GM12892 (cell line): ENCODE measurements at regions not wholly inside any gene's neighbourhood (a gene's known extent, or its start where the extent isn't known, plus 50 kb on each side); places are given as distances from the start of the nearest gene placed in this dataset.
"Not testable (repeated sequence)": the region's sequence is repeated elsewhere in the genome, so short reads cannot be mapped to it uniquely, and the experiment has no call there.

Experiments
- DNase-seq: peaks from one replicate; pipeline ENCODE4 v3.0.0; 2011; ENCODE audit not compliant: insufficient read length
- FAIRE-seq: peaks from 2 replicates; lab custom pipeline; 2011; peaks lifted over from hg19 to GRCh38; lab: Jason Lieb, UNC
- POLR2A ChIP-seq: IDR thresholded peaks from 2 replicates; pipeline ENCODE4 v1.6.1; 2011; ENCODE audit warnings: low read depth, low read length, control low read depth
- POLR2AphosphoS5 ChIP-seq: IDR thresholded peaks from 2 replicates; pipeline ENCODE4 v1.6.1; 2011; ENCODE audit warnings: low read depth, low read length, control low read depth
- TAF1 ChIP-seq: IDR thresholded peaks from 2 replicates; pipeline ENCODE4 v1.6.1; 2011; ENCODE audit warnings: low read depth, mild to moderate bottlenecking, control low read depth, low read length, borderline replicate concordance

- FAIRE-seq (no peak), DNase-seq (no peak)
- TF ChIP-seq TAF1, result no peak
- TF ChIP-seq POLR2AphosphoS5, result no peak
- no peak for TF ChIP-seq POLR2A
Observed at GRCh38 chr3:164360078-164360578, 718.2 kb downstream of the SI start.

DNA sequence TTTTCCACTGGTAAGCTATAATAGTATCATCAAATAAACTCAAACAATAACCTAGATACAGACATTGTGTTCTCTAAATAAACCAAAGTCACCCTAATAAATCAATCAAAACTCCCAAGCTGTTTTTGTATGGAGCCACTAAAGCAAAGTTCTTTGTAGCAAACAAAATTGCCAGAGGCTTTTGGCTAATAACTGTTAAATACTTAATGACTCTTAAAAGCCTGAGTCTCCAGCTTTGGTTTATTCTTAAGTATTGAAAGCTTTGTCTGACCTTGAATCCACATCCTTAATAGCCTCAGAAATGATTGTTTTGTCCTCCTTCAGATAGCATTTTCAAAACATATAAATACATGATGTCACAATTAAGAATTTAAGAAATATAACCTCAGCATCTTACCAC is 725.3 kb downstream of the SI start:
- DNase-seq, result no peak
- TF ChIP-seq POLR2AphosphoS5 (no peak), POLR2A (no peak), TAF1 (no peak)
- no peak for FAIRE-seq

DNA sequence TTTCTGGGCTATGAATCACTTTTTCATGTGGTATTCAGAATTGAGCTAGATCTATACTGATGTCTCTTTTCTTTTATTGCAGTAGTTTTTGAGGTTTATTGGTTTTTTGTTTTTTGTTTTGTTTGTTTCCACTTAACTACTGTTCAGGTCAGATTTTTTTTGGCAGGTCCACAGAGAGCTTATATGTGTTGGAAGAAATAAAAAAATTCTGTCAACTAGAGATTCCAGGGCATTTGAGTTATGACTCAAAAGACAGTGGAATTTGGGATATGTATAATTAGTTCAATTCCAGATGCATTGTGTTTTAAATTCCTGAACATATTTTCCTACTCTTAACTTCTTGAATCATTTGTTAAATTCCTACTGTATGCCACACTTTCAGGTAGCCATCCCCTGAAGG is 727.2 kb downstream of the SI start:
- FAIRE-seq, result no peak
- DNase-seq, result no peak

GRCh38 chr3:164342206-164342605 is 736.1 kb downstream of the SI start:
- FAIRE-seq, result not testable (repeated sequence)

More for the DNA sequence above, 727.2 kb downstream of the SI start:
- no peak for TF ChIP-seq POLR2AphosphoS5
- no peak for TF ChIP-seq POLR2A
- TF ChIP-seq TAF1, result no peak

GRCh38 chr3:164341086-164341485 is 737.2 kb downstream of the SI start:
- FAIRE-seq (no peak), DNase-seq (no peak)
- TF ChIP-seq POLR2AphosphoS5 (no peak), POLR2A (no peak), TAF1 (no peak)

More at GRCh38 chr3:164342206-164342605, 736.1 kb downstream of the SI start:
- not testable (repeated sequence) for DNase-seq

GRCh38 chr3:164340273-164340672 is 738.0 kb downstream of the SI start:
- FAIRE-seq (no peak), DNase-seq (no peak)
- TF ChIP-seq TAF1, result no peak
- no peak for TF ChIP-seq POLR2A
- no peak for TF ChIP-seq POLR2AphosphoS5

DNA sequence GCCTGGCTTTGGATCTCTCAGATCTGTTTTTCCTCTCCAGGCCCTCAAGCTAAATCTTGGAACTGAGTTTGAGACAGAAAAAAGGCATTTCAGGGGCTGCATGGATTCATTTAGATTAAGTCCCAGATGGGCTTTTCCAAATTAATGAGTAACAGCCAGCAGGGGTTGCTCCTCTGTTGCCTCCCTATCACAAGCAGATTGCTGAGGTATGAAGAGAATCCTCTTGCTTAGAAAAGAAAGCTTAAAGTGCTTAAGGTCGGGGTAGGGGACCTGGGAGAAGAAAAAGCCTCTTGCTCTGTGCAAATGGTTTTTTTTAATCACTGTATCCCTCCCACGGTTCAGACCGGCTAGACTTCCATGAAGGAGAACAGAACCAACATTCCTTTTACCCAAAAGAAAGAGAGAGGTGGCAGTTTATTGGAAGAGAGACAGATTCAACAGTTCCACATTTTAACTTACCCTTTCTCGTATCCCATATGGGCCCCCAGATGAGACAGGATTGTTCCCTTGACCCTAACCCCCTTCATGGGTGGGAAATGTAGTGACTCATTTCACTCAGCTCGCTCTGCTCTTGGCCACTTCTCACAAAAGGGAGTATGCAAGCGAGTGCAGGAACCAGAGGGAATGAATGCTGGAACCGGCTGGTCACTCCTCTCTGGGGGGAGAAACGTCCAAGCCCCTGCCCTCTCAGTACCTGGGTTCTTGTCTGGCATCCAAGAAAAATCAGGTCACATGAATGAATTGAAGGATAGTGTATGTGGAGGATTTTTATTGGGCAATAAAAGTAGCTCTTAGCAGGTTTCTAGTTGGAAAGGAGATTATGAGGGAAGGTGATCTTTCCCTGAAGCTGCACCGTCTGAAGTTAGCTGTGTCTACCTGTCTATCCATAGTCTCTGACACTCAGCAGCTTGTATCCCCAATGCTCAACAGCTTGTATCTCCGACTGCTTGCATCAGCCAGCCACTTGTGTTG is 745.2 kb downstream of the SI start:
- no peak for DNase-seq
- TF ChIP-seq POLR2AphosphoS5, result no peak
- TF ChIP-seq TAF1, result no peak
- no peak for TF ChIP-seq POLR2A
- FAIRE-seq, result no peak

- no peak for DNase-seq
- no peak for FAIRE-seq
- TF ChIP-seq POLR2AphosphoS5, result no peak
- TF ChIP-seq TAF1, result no peak
- no peak for TF ChIP-seq POLR2A
Observed at GRCh38 chr3:164326714-164327113, 751.6 kb downstream of the SI start.

DNA sequence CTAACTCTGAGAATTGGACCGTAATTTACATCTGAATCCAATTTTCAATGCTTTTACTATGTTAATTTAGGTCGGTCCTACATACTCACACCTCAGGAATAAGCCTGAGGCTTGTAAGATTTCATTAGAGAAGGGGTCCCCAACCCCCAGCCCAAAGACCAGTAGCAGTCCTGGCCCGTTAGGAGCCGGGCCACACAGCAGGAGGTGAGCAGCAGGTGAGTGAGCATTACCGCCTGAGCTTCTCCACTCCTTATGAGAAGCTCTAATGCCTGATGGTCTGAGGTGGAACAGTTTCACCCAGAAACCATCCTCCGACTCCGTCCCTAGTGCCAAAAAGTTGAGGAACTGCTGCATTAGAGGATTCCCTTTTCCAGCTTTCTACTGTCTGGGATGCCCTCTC is 757.3 kb downstream of the SI start:
- FAIRE-seq, result no peak
- no peak for DNase-seq
- TF ChIP-seq POLR2AphosphoS5 (no peak), POLR2A (no peak), TAF1 (no peak)

- TF ChIP-seq POLR2A (no peak), TAF1 (no peak), POLR2AphosphoS5 (no peak)
- no peak for DNase-seq
- FAIRE-seq, result no peak
Observed at GRCh38 chr3:164306042-164306441, 772.3 kb downstream of the SI start.

- TF ChIP-seq POLR2AphosphoS5, result no peak
- FAIRE-seq, result no peak
- DNase-seq, result no peak
Observed at GRCh38 chr3:164303894-164304293, 774.4 kb downstream of the SI start.

DNA sequence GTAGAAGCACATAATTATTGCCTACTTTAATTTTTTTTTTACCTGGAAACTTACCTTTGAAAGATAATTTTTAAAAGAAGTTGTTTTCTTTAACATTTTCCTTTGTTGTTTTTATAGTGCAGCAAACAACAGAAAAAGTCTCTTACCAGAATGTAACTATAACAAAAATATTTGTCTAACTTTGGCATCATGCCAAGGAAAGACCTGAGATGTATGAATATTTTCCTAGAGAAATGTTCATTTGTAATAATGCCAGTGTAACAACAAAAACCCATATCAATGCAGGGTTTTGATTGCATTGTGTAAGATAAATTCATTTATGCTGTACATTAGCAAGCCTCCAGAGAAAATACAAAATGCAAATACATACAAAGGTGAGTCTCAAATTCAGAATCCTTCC is 775.7 kb downstream of the SI start:
- no peak for FAIRE-seq
- DNase-seq, result no peak
- TF ChIP-seq TAF1 (no peak), POLR2A (no peak), POLR2AphosphoS5 (no peak)

DNA sequence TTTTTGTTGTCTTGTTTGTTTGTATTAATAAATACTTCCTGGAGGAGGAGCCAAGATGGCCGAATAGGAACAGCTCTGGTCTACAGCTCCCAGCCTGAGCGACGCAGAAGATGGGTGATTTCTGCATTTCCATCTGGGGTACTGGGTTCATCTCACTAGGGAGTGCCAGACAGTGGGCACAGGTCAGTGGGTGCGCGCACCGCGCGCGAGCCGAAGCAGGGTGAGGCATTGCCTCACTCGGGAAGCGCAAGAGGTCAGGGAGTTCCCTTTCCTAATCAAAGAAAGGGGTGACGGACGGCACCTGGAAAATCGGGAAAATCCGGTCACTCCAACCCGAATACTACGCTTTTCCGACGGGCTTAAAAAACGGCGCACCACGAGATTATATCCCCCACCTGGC is 786.8 kb downstream of the SI start:
- not testable (repeated sequence) for DNase-seq, FAIRE-seq
